Omental fat pad (tissue), 3 donors: ENCODE measurements at regions not wholly inside any gene's neighbourhood (a gene's known extent, or its start where the extent isn't known, plus 50 kb on each side); places are given as distances from the start of the nearest gene placed in this dataset.

ENCODE experiments used
- ATAC-seq: fragments of 150-250 bp; one replicate; pipeline ENCODE4 v1.9.1; 2016; ENCODE audit warnings: mild to moderate bottlenecking, moderate library complexity; ENCODE audit not compliant: low FRiP score
- DNase-seq: peaks from one replicate; pipeline ENCODE4 v3.0.0-alpha.2; 2019; ENCODE audit warnings: low spot score
- CTCF ChIP-seq, 3 donors: fragments of 450-650 bp; IDR thresholded peaks; one replicate each; pipeline ENCODE4 v1.5.1; 2016 to 2017; ENCODE audit warnings: antibody characterized with exemption in 3 of 3, mild to moderate bottlenecking in 3 of 3, moderate library complexity in 2 of 3

- TF ChIP-seq CTCF (IDR thresholded peaks at IDR 0.05) = no peak
- ATAC-seq = no peak
- DNase-seq = no peak
These were observed 66.1 kb upstream of the INPP5A start for GRCh38 chr10:132471484-132471883.

GRCh38 chr10:132475086-132475485 lies 62.5 kb upstream of the INPP5A start:
- TF ChIP-seq CTCF (IDR thresholded peaks at IDR 0.05) = no peak
- ATAC-seq (no peak), DNase-seq (no peak)

GRCh38 chr10:132476146-132477065 lies 61.2 kb upstream of the INPP5A start:
- TF ChIP-seq CTCF (IDR thresholded peaks at IDR 0.05) = no peak
- DNase-seq (no peak), ATAC-seq (no peak)

- TF ChIP-seq CTCF (IDR thresholded peaks at IDR 0.05) = no peak
- DNase-seq (no peak), ATAC-seq (no peak)
These were observed 60.6 kb upstream of the INPP5A start for GRCh38 chr10:132477066-132477397.

GRCh38 chr10:132477398-132478340 lies 59.9 kb upstream of the INPP5A start:
- DNase-seq (no peak), ATAC-seq (no peak)
- TF ChIP-seq CTCF (IDR thresholded peaks at IDR 0.05) = no peak

- no peak for TF ChIP-seq CTCF (IDR thresholded peaks at IDR 0.05)
- DNase-seq = no peak
- no peak for ATAC-seq
These were observed 59.1 kb upstream of the INPP5A start for GRCh38 chr10:132478341-132479023.
